ENCODE measurements at regions not wholly inside any gene's neighbourhood (a gene's known extent, or its start where the extent isn't known, plus 50 kb on each side); places are given as distances from the start of the nearest gene placed in this dataset.

- no peak for TF ChIP-seq STAT6 (CRISPR knock-in tag; conservative IDR thresholded peaks at IDR 0.05; ENCODE audit: low read depth)
Measured at GRCh38 chr6:126685182-126685581, 345.3 kb downstream of the CENPW start (continued).

- ATAC-seq = peak; percentile 59
- no peak overlapping the region for H3K27ac Mint-ChIP-seq
- H3K36me3 Mint-ChIP-seq = no peaks in the 10 kb centered on the region
- no peak overlapping the region for H3K4me3 Mint-ChIP-seq
- 0 out of 2 replicates have a peak, but pooled peaks cover 4% of the 10 kb centered on the region for H3K4me1 Mint-ChIP-seq
- H3K27me3 Mint-ChIP-seq (ENCODE audit: low read depth) = no peaks in the 10 kb centered on the region
- ChIA-PET POLR2A (interaction anchor here (0.5 kb wide), 1 partner anchor 9 kb away, joined by 4 read pairs; no protein-coding TSS in a partner anchor), CTCF (interaction anchor here (0.6 kb wide), 1 partner anchor 242 kb away, joined by 3 read pairs; no protein-coding TSS in a partner anchor)
- no peaks in the 10 kb centered on the region for H3K9me3 Mint-ChIP-seq
- DNase-seq (ENCODE audit: low spot score) = no peak
- TF ChIP-seq ZSCAN18 (CRISPR knock-in tag; IDR thresholded peaks at IDR 0.05) (no peak), OVOL2 (CRISPR knock-in tag; IDR thresholded peaks at IDR 0.05; ENCODE audit: borderline replicate concordance) (no peak), NR1H2 (CRISPR knock-in tag; IDR thresholded peaks at IDR 0.05) (no peak), USF1 (CRISPR knock-in tag; IDR thresholded peaks at IDR 0.05) (no peak), PREB (CRISPR knock-in tag; IDR thresholded peaks at IDR 0.05; ENCODE audit: borderline replicate concordance) (no peak), ATF6 (CRISPR knock-in tag; IDR thresholded peaks at IDR 0.05) (no peak), ZMAT4 (CRISPR knock-in tag; IDR thresholded peaks at IDR 0.05) (no peak), ZNF232 (CRISPR knock-in tag; IDR thresholded peaks at IDR 0.05) (no peak), ZNF425 (CRISPR knock-in tag; conservative IDR thresholded peaks at IDR 0.05) (no peak), ZNF317 (CRISPR knock-in tag; IDR thresholded peaks at IDR 0.05; ENCODE audit: borderline replicate concordance, low read depth) (no peak), NFE2L1 (CRISPR knock-in tag; IDR thresholded peaks at IDR 0.05) (no peak), KAT7 (CRISPR knock-in tag; IDR thresholded peaks at IDR 0.05; ENCODE audit: borderline replicate concordance) (no peak), SOX15 (CRISPR knock-in tag; IDR thresholded peaks at IDR 0.05) (no peak), FOXJ3 (CRISPR knock-in tag; IDR thresholded peaks at IDR 0.05; ENCODE audit: borderline replicate concordance) (no peak), E2F1 (CRISPR knock-in tag; IDR thresholded peaks at IDR 0.05) (no peak), IRF2 (CRISPR knock-in tag; IDR thresholded peaks at IDR 0.05; ENCODE audit: borderline replicate concordance, low read depth) (no peak), CDX4 (CRISPR knock-in tag; IDR thresholded peaks at IDR 0.05; ENCODE audit: borderline replicate concordance) (no peak)
Measured at GRCh38 chr6:126696921-126697693, 357.2 kb downstream of the CENPW start.

All from WTC11 (cell line).